WTC11 (cell line): ENCODE measurements at regions not wholly inside any gene's neighbourhood (a gene's known extent, or its start where the extent isn't known, plus 50 kb on each side); places are given as distances from the start of the nearest gene placed in this dataset.

Source experiments
- ATAC-seq: fragments of 200-7000 bp; cut with Tn5 transposase; 2 replicates; pipeline ENCODE4 v1.10.0; 2021; ENCODE audit warnings: mild to moderate bottlenecking, moderate library complexity
- CTCF ChIA-PET: fragments of 300-600 bp; sonication (Branson Sonifier 250); formaldehyde crosslinking; loops from one replicate; lab custom pipeline; 2021; ENCODE audit warnings: antibody characterized with exemption; lab: Charles Lee
- POLR2A ChIA-PET: fragments of 350-600 bp; sonication (Branson Sonifier 250); formaldehyde crosslinking; loops from one replicate; lab custom pipeline; 2021; ENCODE audit warnings: antibody characterized with exemption; lab: Charles Lee
- DNase-seq: peaks from one replicate; pipeline ENCODE4 v3.0.0; 2021; ENCODE audit warnings: low spot score
- H3K27ac Mint-ChIP-seq: 2 replicates; pipeline ENCODE4 v1.8.0; 2021; ENCODE audit warnings: mixed read lengths
- H3K27me3 Mint-ChIP-seq: 2 replicates; pipeline ENCODE4 v1.8.0; 2021; ENCODE audit warnings: low read depth, mild to moderate bottlenecking, moderate library complexity, mixed read lengths
- H3K36me3 Mint-ChIP-seq: 2 replicates; pipeline ENCODE4 v1.8.0; 2021; ENCODE audit warnings: mixed read lengths
- H3K4me1 Mint-ChIP-seq: 2 replicates; pipeline ENCODE4 v1.8.0; 2022; ENCODE audit warnings: mixed read lengths
- H3K4me3 Mint-ChIP-seq: 2 replicates; pipeline ENCODE4 v1.8.0; 2021; ENCODE audit warnings: mild to moderate bottlenecking, moderate library complexity, mixed read lengths
- H3K9me3 Mint-ChIP-seq: 2 replicates; pipeline ENCODE4 v1.8.0; 2021; ENCODE audit warnings: mixed read lengths
- CREB1 ChIP-seq: sonication (generic); formaldehyde crosslinking; IDR thresholded peaks from 2 replicates; pipeline ENCODE4 v1.8.0; 2023; ENCODE audit warnings: mild to moderate bottlenecking, missing genetic modification reagents
- FOXK1 ChIP-seq: sonication (generic); formaldehyde crosslinking; IDR thresholded peaks from 2 replicates; pipeline ENCODE4 v1.8.0; 2022; ENCODE audit warnings: mild to moderate bottlenecking, moderate library complexity, missing genetic modification reagents
- GRHL2 ChIP-seq: fragments of 250-450 bp; sonication (Bioruptor Pico); IDR thresholded peaks from 2 replicates; pipeline ENCODE4 v1.8.0; 2022; ENCODE audit warnings: mild to moderate bottlenecking, moderate library complexity; ENCODE audit not compliant: insufficient replicate concordance, severe bottlenecking
- HMGA2 ChIP-seq: fragments of 250-450 bp; sonication (Bioruptor Pico); IDR thresholded peaks from 2 replicates; pipeline ENCODE4 v1.4.0; 2021; ENCODE audit warnings: mild to moderate bottlenecking, moderate library complexity
- NR1H2 ChIP-seq: sonication (generic); formaldehyde crosslinking; IDR thresholded peaks from 2 replicates; pipeline ENCODE4 v1.9.0; 2021; ENCODE audit warnings: mild to moderate bottlenecking, moderate library complexity, missing genetic modification reagents
- OVOL2 ChIP-seq: fragments of 250-450 bp; sonication (Bioruptor Pico); IDR thresholded peaks from 2 replicates; pipeline ENCODE4 v1.9.0; 2021; ENCODE audit warnings: mild to moderate bottlenecking, borderline replicate concordance
- PRRX2 ChIP-seq: fragments of 250-450 bp; sonication (Bioruptor Pico); IDR thresholded peaks from 2 replicates; pipeline ENCODE4 v1.8.0; 2021; ENCODE audit warnings: mild to moderate bottlenecking
- RORB ChIP-seq: fragments of 250-450 bp; sonication (Bioruptor Pico); IDR thresholded peaks from 2 replicates; pipeline ENCODE4 v1.9.0; 2021; ENCODE audit warnings: mild to moderate bottlenecking
- TCF7 ChIP-seq: sonication (generic); formaldehyde crosslinking; IDR thresholded peaks from 2 replicates; pipeline ENCODE4 v1.8.0; 2022; ENCODE audit warnings: mild to moderate bottlenecking, low read depth, missing genetic modification reagents, moderate library complexity
- ZNF396 ChIP-seq: fragments of 250-450 bp; sonication (Bioruptor Pico); IDR thresholded peaks from 2 replicates; pipeline ENCODE4 v1.8.0; 2021; ENCODE audit warnings: mild to moderate bottlenecking, moderate library complexity, borderline replicate concordance
- ZNF671 ChIP-seq: fragments of 250-450 bp; sonication (Bioruptor Pico); IDR thresholded peaks from 2 replicates; pipeline ENCODE4 v1.8.0; 2021; ENCODE audit warnings: mild to moderate bottlenecking
- TF ChIP-seq, protein P1 (sequence below): sonication (generic); formaldehyde crosslinking; IDR thresholded peaks from 2 replicates; pipeline ENCODE4 v1.8.1; 2023; ENCODE audit warnings: mild to moderate bottlenecking, missing genetic modification reagents, moderate library complexity
- TF ChIP-seq, protein P2 (sequence below): sonication (generic); formaldehyde crosslinking; IDR thresholded peaks from 2 replicates; pipeline ENCODE4 v1.8.0; 2023; ENCODE audit warnings: missing genetic modification reagents, mild to moderate bottlenecking, borderline replicate concordance
- TF ChIP-seq, protein P3 (sequence below): fragments of 200-600 bp; IDR thresholded peaks from 2 replicates; pipeline ENCODE4 v1.8.0; 2022; ENCODE audit warnings: antibody characterized with exemption
- TF ChIP-seq, protein P4 (sequence below): fragments of 250-450 bp; sonication (Bioruptor Pico); IDR thresholded peaks from 2 replicates; pipeline ENCODE4 v1.8.0; 2021; ENCODE audit warnings: mild to moderate bottlenecking
- TF ChIP-seq, protein P5 (sequence below): sonication (generic); formaldehyde crosslinking; IDR thresholded peaks from 2 replicates; pipeline ENCODE4 v1.8.1; 2022; ENCODE audit warnings: low read depth, missing genetic modification reagents, borderline replicate concordance

DNA sequence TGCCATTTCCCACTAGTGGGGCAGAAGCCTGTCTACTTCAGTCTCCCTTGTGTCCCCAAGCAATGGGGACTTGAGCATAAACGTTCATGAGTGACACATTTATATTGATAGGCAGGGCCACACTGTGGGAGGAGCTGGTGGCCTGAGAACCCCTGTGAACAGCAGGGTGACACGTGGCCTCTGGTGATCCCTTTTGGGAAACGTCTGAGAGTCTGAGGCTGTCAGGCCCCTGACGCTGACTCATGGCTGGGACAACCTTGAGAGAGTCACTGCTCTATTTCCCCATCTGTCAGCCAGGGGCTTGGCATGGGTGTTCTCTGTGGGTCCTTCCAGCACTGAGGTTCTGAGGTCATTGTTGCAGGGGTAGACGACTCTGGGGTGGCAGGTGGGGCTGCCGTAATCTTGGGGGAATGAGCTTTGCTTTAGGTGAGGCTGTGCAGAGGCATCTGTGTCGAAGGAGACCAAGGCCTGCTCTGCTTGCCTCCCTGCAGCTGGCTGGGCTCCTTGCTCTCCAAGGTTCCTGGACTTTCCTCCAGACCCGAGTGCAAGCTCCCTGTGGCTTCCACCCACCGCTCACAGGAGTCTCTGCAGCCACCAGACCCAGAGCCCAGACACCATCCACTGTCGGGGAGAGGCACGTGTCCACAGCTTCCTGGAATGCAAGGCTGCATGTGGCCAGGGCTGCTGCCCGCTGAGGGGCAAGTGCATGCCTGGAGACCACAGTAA lies 54.7 kb downstream of the SMIM38 start:
- peaks cover 11% of the 10 kb centered on the region for H3K9me3 Mint-ChIP-seq
- ATAC-seq (no peak), DNase-seq (peak; percentile 4)
- POLR2A ChIA-PET, result no interaction called here
- H3K4me1 Mint-ChIP-seq, result peaks cover 6% of the 10 kb centered on the region; the same call in 1 of the 2 replicates
- CTCF ChIA-PET, result interaction anchor here (1.0 to 2.5 kb wide), 4 partner anchors 79 to 632 kb away, joined by 3 to 12 read pairs (median 4); no protein-coding TSS in a partner anchor
- TF ChIP-seq PRRX2 (CRISPR knock-in tag) (no peak), NR1H2 (no peak), ZNF671 (CRISPR knock-in tag) (no peak), ZNF396 (CRISPR knock-in tag) (no peak), RORB (CRISPR knock-in tag) (no peak), OVOL2 (CRISPR knock-in tag) (no peak), TCF7 (CRISPR knock-in tag) (no peak), HMGA2 (CRISPR knock-in tag) (no peak), FOXK1 (no peak), CREB1 (CRISPR knock-in tag) (no peak), GRHL2 (CRISPR knock-in tag) (no peak)
- TF ChIP-seq, protein P1, sequence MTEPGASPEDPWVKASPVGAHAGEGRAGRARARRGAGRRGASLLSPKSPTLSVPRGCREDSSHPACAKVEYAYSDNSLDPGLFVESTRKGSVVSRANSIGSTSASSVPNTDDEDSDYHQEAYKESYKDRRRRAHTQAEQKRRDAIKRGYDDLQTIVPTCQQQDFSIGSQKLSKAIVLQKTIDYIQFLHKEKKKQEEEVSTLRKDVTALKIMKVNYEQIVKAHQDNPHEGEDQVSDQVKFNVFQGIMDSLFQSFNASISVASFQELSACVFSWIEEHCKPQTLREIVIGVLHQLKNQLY (CRISPR knock-in tag), result no peak
- TF ChIP-seq, protein P2, sequence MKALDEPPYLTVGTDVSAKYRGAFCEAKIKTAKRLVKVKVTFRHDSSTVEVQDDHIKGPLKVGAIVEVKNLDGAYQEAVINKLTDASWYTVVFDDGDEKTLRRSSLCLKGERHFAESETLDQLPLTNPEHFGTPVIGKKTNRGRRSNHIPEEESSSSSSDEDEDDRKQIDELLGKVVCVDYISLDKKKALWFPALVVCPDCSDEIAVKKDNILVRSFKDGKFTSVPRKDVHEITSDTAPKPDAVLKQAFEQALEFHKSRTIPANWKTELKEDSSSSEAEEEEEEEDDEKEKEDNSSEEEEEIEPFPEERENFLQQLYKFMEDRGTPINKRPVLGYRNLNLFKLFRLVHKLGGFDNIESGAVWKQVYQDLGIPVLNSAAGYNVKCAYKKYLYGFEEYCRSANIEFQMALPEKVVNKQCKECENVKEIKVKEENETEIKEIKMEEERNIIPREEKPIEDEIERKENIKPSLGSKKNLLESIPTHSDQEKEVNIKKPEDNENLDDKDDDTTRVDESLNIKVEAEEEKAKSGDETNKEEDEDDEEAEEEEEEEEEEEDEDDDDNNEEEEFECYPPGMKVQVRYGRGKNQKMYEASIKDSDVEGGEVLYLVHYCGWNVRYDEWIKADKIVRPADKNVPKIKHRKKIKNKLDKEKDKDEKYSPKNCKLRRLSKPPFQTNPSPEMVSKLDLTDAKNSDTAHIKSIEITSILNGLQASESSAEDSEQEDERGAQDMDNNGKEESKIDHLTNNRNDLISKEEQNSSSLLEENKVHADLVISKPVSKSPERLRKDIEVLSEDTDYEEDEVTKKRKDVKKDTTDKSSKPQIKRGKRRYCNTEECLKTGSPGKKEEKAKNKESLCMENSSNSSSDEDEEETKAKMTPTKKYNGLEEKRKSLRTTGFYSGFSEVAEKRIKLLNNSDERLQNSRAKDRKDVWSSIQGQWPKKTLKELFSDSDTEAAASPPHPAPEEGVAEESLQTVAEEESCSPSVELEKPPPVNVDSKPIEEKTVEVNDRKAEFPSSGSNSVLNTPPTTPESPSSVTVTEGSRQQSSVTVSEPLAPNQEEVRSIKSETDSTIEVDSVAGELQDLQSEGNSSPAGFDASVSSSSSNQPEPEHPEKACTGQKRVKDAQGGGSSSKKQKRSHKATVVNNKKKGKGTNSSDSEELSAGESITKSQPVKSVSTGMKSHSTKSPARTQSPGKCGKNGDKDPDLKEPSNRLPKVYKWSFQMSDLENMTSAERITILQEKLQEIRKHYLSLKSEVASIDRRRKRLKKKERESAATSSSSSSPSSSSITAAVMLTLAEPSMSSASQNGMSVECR (CRISPR knock-in tag), result no peak
- TF ChIP-seq, protein P3, sequence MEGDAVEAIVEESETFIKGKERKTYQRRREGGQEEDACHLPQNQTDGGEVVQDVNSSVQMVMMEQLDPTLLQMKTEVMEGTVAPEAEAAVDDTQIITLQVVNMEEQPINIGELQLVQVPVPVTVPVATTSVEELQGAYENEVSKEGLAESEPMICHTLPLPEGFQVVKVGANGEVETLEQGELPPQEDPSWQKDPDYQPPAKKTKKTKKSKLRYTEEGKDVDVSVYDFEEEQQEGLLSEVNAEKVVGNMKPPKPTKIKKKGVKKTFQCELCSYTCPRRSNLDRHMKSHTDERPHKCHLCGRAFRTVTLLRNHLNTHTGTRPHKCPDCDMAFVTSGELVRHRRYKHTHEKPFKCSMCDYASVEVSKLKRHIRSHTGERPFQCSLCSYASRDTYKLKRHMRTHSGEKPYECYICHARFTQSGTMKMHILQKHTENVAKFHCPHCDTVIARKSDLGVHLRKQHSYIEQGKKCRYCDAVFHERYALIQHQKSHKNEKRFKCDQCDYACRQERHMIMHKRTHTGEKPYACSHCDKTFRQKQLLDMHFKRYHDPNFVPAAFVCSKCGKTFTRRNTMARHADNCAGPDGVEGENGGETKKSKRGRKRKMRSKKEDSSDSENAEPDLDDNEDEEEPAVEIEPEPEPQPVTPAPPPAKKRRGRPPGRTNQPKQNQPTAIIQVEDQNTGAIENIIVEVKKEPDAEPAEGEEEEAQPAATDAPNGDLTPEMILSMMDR, result no peak
- TF ChIP-seq, protein P4, sequence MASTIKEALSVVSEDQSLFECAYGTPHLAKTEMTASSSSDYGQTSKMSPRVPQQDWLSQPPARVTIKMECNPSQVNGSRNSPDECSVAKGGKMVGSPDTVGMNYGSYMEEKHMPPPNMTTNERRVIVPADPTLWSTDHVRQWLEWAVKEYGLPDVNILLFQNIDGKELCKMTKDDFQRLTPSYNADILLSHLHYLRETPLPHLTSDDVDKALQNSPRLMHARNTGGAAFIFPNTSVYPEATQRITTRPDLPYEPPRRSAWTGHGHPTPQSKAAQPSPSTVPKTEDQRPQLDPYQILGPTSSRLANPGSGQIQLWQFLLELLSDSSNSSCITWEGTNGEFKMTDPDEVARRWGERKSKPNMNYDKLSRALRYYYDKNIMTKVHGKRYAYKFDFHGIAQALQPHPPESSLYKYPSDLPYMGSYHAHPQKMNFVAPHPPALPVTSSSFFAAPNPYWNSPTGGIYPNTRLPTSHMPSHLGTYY, result no peak
- TF ChIP-seq, protein P5, sequence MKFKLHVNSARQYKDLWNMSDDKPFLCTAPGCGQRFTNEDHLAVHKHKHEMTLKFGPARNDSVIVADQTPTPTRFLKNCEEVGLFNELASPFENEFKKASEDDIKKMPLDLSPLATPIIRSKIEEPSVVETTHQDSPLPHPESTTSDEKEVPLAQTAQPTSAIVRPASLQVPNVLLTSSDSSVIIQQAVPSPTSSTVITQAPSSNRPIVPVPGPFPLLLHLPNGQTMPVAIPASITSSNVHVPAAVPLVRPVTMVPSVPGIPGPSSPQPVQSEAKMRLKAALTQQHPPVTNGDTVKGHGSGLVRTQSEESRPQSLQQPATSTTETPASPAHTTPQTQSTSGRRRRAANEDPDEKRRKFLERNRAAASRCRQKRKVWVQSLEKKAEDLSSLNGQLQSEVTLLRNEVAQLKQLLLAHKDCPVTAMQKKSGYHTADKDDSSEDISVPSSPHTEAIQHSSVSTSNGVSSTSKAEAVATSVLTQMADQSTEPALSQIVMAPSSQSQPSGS, result no peak
- H3K27ac Mint-ChIP-seq, result peak overlapping the region; percentile 41; the same call in 1 of the 2 replicates
- peaks cover 3% of the 10 kb centered on the region; the same call in 1 of the 2 replicates for H3K27me3 Mint-ChIP-seq
- no peaks in the 10 kb centered on the region for H3K36me3 Mint-ChIP-seq
- no peak overlapping the region for H3K4me3 Mint-ChIP-seq
